PFSK-1 (cell line): ENCODE measurements at regions not wholly inside any gene's neighbourhood (a gene's known extent, or its start where the extent isn't known, plus 50 kb on each side); places are given as distances from the start of the nearest gene placed in this dataset.

Experiments used
- FOXP2 ChIP-seq: optimal IDR thresholded peaks from 2 replicates; pipeline ENCODE3; 2011; ENCODE audit warnings: borderline replicate concordance, control low read depth, inconsistent platforms; ENCODE audit not compliant: insufficient read depth; ENCODE audit errors: extremely low read length, extremely low read depth
- POLR2AphosphoS5 ChIP-seq: IDR thresholded peaks from 2 replicates; pipeline ENCODE4 v1.6.1; 2012; ENCODE audit warnings: low read depth, mild to moderate bottlenecking, control low read depth, low read length, moderate library complexity
- REST ChIP-seq, 2 experiments: IDR thresholded peaks; 2 replicates each; pipeline versions ENCODE4 v1.6.1 to v1.8.0; 2011 to 2012; ENCODE audit warnings: low read depth in 2 of 2, low read length in 2 of 2, control low read depth in 1 of 2, inconsistent platforms in 1 of 2, mild to moderate bottlenecking in 1 of 2, moderate library complexity in 1 of 2; ENCODE audit not compliant: insufficient read depth in 1 of 2
- SIN3A ChIP-seq: IDR thresholded peaks from 2 replicates; pipeline ENCODE4 v1.6.1; 2012; ENCODE audit warnings: mild to moderate bottlenecking, low read length, moderate library complexity, borderline replicate concordance; ENCODE audit not compliant: insufficient read depth
- TAF1 ChIP-seq: IDR thresholded peaks from 2 replicates; pipeline ENCODE4 v1.6.1; 2012; ENCODE audit warnings: low read length, control low read depth, borderline replicate concordance; ENCODE audit not compliant: insufficient read depth

GRCh38 chr4:123327846-123328429 lies 68.7 kb upstream of the SPRY1 start:
- TF ChIP-seq POLR2AphosphoS5: no peak
- no peak for TF ChIP-seq SIN3A
- TF ChIP-seq REST (IDR thresholded peaks at IDR 0.05; ENCODE audit: insufficient read depth in 1 of 2, low read depth in 2 of 2, low read length in 2 of 2): no peak
- no peak for TF ChIP-seq TAF1
- TF ChIP-seq FOXP2: no peak

GRCh38 chr4:123338715-123339114 lies 57.9 kb upstream of the SPRY1 start:
- no peak for TF ChIP-seq FOXP2

GRCh38 chr4:123339507-123340380 lies 56.9 kb upstream of the SPRY1 start:
- TF ChIP-seq POLR2AphosphoS5 (no peak), REST (IDR thresholded peaks at IDR 0.05; ENCODE audit: insufficient read depth in 1 of 2, low read depth in 2 of 2, low read length in 2 of 2) (no peak), FOXP2 (no peak), TAF1 (no peak)

GRCh38 chr4:123340381-123340701 lies 56.3 kb upstream of the SPRY1 start:
- no peak for TF ChIP-seq POLR2AphosphoS5
- no peak for TF ChIP-seq REST (IDR thresholded peaks at IDR 0.05; ENCODE audit: insufficient read depth in 1 of 2, low read depth in 2 of 2, low read length in 2 of 2)
- no peak for TF ChIP-seq TAF1
- TF ChIP-seq SIN3A: no peak
- TF ChIP-seq FOXP2: no peak

- no peak for TF ChIP-seq SIN3A
Measured at GRCh38 chr4:123342498-123342897, 54.1 kb upstream of the SPRY1 start.

GRCh38 chr4:123343400-123344041 lies 53.1 kb upstream of the SPRY1 start:
- no peak for TF ChIP-seq TAF1
- TF ChIP-seq POLR2AphosphoS5: no peak
- no peak for TF ChIP-seq FOXP2
- TF ChIP-seq REST (IDR thresholded peaks at IDR 0.05; ENCODE audit: insufficient read depth in 1 of 2, low read depth in 2 of 2, low read length in 2 of 2): no peak
- no peak for TF ChIP-seq SIN3A
